Progenitor cell of endocrine pancreas (in vitro differentiated cells): ENCODE measurements at regions not wholly inside any gene's neighbourhood (a gene's known extent, or its start where the extent isn't known, plus 50 kb on each side); places are given as distances from the start of the nearest gene placed in this dataset.

Experiments
- DNase-seq: peaks from one replicate; pipeline ENCODE4 v3.0.0; 2021; ENCODE audit warnings: low spot score; ENCODE audit not compliant: unreplicated experiment
- H3K27ac Mint-ChIP-seq: 2 replicates; pipeline ENCODE4 v1.8.0; 2021; ENCODE audit warnings: mild to moderate bottlenecking, moderate library complexity, mixed read lengths
- H3K27me3 Mint-ChIP-seq: 2 replicates; pipeline ENCODE4 v1.8.0; 2021; ENCODE audit warnings: mixed read lengths
- H3K36me3 Mint-ChIP-seq: 2 replicates; pipeline ENCODE4 v1.8.0; 2022; ENCODE audit warnings: mixed read lengths; ENCODE audit not compliant: insufficient read depth
- H3K4me1 Mint-ChIP-seq: 2 replicates; pipeline ENCODE4 v1.8.0; 2021; ENCODE audit warnings: low read depth, mixed read lengths
- H3K4me3 Mint-ChIP-seq: 2 replicates; pipeline ENCODE4 v1.8.0; 2021; ENCODE audit warnings: low read depth, mild to moderate bottlenecking, moderate library complexity, mixed read lengths
- H3K9me3 Mint-ChIP-seq: 2 replicates; pipeline ENCODE4 v1.8.0; 2021; ENCODE audit warnings: low read depth, mixed read lengths
- CTCF ChIP-seq: fragments of 200-600 bp; sonication (generic); IDR thresholded peaks from one replicate; pipeline ENCODE4 v1.5.0; 2021; ENCODE audit warnings: antibody characterized with exemption, mild to moderate bottlenecking; ENCODE audit not compliant: unreplicated experiment

- DNase-seq: no peak
- TF ChIP-seq CTCF: no peak
- Mint-ChIP-seq H3K27ac (no peak overlapping the region), H3K9me3 (no peaks in the 10 kb centered on the region), H3K4me1 (no peaks in the 10 kb centered on the region), H3K27me3 (no peaks in the 10 kb centered on the region), H3K4me3 (no peak overlapping the region), H3K36me3 (no peaks in the 10 kb centered on the region)
Observed at GRCh38 chr3:83581546-83581945, 1377.2 kb upstream of the CADM2 start.

- TF ChIP-seq CTCF: no peak
- peaks cover 6% of the 10 kb centered on the region for H3K4me1 Mint-ChIP-seq
- no peak for DNase-seq
- H3K27me3 Mint-ChIP-seq: no peaks in the 10 kb centered on the region
- peaks cover 4% of the 10 kb centered on the region for H3K9me3 Mint-ChIP-seq
- no peak overlapping the region for H3K4me3 Mint-ChIP-seq
- H3K36me3 Mint-ChIP-seq: no peaks in the 10 kb centered on the region
- H3K27ac Mint-ChIP-seq: no peak overlapping the region
Observed at GRCh38 chr3:83601704-83602103, 1357.1 kb upstream of the CADM2 start.

DNA sequence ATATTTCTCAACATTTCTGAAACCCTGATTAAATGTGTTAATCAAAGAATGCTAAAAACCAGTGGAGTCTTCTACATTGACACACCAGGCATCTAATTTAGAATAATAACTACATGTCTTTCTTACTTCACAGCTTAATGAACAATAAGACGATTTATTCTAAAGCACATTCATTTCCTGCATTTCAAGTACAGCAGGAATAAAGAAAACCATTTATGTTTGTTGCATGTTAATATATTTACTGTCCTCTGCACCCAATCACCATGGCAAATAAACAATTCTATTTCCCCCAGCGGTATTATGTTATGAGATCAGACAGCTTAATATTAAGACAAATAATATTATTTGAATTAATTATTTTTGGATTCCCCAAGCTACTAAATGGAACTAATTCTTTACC lies 1336.3 kb upstream of the CADM2 start:
- no peak for TF ChIP-seq CTCF
- H3K27me3 Mint-ChIP-seq: no peaks in the 10 kb centered on the region
- DNase-seq: no peak

DNA sequence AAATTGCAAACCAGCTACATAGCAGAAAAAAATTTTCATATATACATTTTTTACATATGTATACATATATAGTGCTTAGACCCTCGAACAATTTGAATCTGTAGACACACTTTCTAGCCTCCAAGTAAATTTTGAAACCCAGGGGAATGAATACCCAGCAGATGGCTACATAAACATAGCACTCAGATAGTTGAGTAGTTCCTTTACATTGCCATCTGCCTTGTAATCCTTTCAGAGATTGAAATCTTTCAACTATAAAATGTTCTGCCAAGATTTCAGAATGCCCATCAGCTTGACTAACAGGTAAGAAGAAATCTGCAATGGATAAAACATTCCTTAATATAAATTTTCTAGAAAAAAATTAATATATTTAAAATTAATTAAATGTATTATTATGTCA lies 1333.5 kb upstream of the CADM2 start:
- Mint-ChIP-seq H3K27me3 (no peaks in the 10 kb centered on the region), H3K9me3 (no peaks in the 10 kb centered on the region), H3K4me3 (no peak overlapping the region), H3K27ac (no peak overlapping the region), H3K4me1 (no peaks in the 10 kb centered on the region), H3K36me3 (no peaks in the 10 kb centered on the region)
- TF ChIP-seq CTCF: no peak
- DNase-seq: no peak

More for the DNA sequence above, 1336.3 kb upstream of the CADM2 start:
- Mint-ChIP-seq H3K27ac (no peak overlapping the region), H3K4me3 (no peak overlapping the region), H3K4me1 (no peaks in the 10 kb centered on the region), H3K36me3 (no peaks in the 10 kb centered on the region), H3K9me3 (no peaks in the 10 kb centered on the region)

DNA sequence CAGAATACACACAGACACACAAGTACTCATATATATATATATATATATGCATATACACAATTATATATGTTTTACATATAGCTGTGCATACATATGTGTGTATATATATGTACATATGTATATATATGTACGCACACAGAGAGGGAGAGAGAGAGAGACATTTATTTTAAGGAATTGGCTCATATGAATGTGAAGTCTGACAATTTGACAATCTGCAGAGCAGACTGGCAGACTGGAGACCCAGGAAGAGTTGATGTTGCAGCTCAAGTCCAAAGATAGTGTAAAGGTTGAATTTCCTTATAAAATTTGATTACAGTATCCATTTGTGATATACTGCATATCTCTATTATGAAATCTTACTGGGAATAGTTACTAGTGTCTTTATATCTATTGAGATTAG lies 1330.3 kb upstream of the CADM2 start:
- Mint-ChIP-seq H3K9me3 (no peaks in the 10 kb centered on the region), H3K4me1 (no peaks in the 10 kb centered on the region), H3K27me3 (no peaks in the 10 kb centered on the region), H3K27ac (no peak overlapping the region), H3K36me3 (no peaks in the 10 kb centered on the region), H3K4me3 (no peak overlapping the region)
- DNase-seq: no peak
- TF ChIP-seq CTCF: no peak
